GM12878 (cell line): ENCODE measurements at regions not wholly inside any gene's neighbourhood (a gene's known extent, or its start where the extent isn't known, plus 50 kb on each side); places are given as distances from the start of the nearest gene placed in this dataset.

Experiments used
- DPF2 ChIP-seq: fragments of 450-650 bp; IDR thresholded peaks from 2 replicates; pipeline ENCODE4 v1.6.1; 2017; ENCODE audit warnings: mild to moderate bottlenecking
- JUND ChIP-seq: IDR thresholded peaks from 2 replicates; pipeline ENCODE4 v1.6.1; 2012; ENCODE audit warnings: low read depth, mild to moderate bottlenecking, low read length, improper control_type of control experiment, moderate library complexity
- MEF2B ChIP-seq: fragments of 450-650 bp; IDR thresholded peaks from 2 replicates; pipeline ENCODE4 v1.6.1; 2018; ENCODE audit warnings: mild to moderate bottlenecking, moderate library complexity; ENCODE audit not compliant: partially characterized antibody, poor library complexity, severe bottlenecking
- POLR2AphosphoS5 ChIP-seq: IDR thresholded peaks from 2 replicates; pipeline ENCODE4 v1.6.1; 2011; ENCODE audit warnings: mild to moderate bottlenecking, low read length, inconsistent platforms
- SREBF2 ChIP-seq: IDR thresholded peaks from 2 replicates; pipeline ENCODE4 v1.6.1; 2012; ENCODE audit warnings: mild to moderate bottlenecking, low read length
- TARDBP ChIP-seq: IDR thresholded peaks from 2 replicates; pipeline ENCODE4 v1.6.1; 2016; ENCODE audit warnings: borderline replicate concordance
- TF ChIP-seq, protein P1 (sequence below): fragments of 450-650 bp; IDR thresholded peaks from 2 replicates; pipeline ENCODE4 v1.6.1; 2017; ENCODE audit warnings: mild to moderate bottlenecking
- TF ChIP-seq, protein P2 (sequence below), 3 experiments: IDR thresholded peaks in 2 of 3; conservative IDR thresholded peaks in 1 of 3; 2 replicates each; pipeline ENCODE4 v1.5.1; 2011; ENCODE audit warnings: low read depth in 3 of 3, low read length in 3 of 3, mild to moderate bottlenecking in 3 of 3, control low read depth in 2 of 3, moderate library complexity in 2 of 3, inconsistent platforms in 1 of 3, mixed read lengths in 1 of 3; ENCODE audit not compliant: control insufficient read depth in 2 of 3, insufficient read depth in 1 of 3; ENCODE audit errors: extremely low read depth in 1 of 3
- TF ChIP-seq, protein P3 (sequence below): IDR thresholded peaks from 2 replicates; pipeline ENCODE4 v1.6.1; 2012; ENCODE audit warnings: mild to moderate bottlenecking, low read depth, low read length
- TF ChIP-seq, protein P4 (sequence below): fragments of 450-650 bp; IDR thresholded peaks from 2 replicates; pipeline ENCODE4 v1.6.1; 2014; ENCODE audit warnings: mild to moderate bottlenecking

DNA sequence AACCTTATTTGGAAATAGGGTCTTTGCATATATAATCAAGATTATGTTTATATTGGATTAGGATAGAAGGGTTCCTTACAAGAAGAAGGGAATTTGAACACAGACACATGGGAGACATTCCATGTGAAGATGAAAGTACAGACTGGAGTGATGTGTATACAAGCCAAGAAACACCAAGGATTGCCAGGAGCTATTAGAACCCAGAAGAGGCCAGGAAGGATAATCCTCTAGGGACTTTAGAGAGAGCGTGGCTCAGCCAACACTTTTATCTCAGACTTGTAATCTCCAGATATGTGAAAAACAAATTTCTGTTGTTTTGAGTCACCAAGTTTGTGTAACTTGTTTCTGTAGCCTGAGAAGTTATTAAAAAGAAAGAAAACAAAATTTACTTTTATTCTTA, 1173.9 kb upstream of the CITED2 start:
- TF ChIP-seq, protein P1, sequence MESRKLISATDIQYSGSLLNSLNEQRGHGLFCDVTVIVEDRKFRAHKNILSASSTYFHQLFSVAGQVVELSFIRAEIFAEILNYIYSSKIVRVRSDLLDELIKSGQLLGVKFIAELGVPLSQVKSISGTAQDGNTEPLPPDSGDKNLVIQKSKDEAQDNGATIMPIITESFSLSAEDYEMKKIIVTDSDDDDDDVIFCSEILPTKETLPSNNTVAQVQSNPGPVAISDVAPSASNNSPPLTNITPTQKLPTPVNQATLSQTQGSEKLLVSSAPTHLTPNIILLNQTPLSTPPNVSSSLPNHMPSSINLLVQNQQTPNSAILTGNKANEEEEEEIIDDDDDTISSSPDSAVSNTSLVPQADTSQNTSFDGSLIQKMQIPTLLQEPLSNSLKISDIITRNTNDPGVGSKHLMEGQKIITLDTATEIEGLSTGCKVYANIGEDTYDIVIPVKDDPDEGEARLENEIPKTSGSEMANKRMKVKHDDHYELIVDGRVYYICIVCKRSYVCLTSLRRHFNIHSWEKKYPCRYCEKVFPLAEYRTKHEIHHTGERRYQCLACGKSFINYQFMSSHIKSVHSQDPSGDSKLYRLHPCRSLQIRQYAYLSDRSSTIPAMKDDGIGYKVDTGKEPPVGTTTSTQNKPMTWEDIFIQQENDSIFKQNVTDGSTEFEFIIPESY, result no peak
- no peak for TF ChIP-seq POLR2AphosphoS5
- TF ChIP-seq, protein P2, sequence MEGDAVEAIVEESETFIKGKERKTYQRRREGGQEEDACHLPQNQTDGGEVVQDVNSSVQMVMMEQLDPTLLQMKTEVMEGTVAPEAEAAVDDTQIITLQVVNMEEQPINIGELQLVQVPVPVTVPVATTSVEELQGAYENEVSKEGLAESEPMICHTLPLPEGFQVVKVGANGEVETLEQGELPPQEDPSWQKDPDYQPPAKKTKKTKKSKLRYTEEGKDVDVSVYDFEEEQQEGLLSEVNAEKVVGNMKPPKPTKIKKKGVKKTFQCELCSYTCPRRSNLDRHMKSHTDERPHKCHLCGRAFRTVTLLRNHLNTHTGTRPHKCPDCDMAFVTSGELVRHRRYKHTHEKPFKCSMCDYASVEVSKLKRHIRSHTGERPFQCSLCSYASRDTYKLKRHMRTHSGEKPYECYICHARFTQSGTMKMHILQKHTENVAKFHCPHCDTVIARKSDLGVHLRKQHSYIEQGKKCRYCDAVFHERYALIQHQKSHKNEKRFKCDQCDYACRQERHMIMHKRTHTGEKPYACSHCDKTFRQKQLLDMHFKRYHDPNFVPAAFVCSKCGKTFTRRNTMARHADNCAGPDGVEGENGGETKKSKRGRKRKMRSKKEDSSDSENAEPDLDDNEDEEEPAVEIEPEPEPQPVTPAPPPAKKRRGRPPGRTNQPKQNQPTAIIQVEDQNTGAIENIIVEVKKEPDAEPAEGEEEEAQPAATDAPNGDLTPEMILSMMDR (IDR thresholded peaks at IDR 0.05 in 2 of 3, conservative IDR thresholded peaks at IDR 0.05 in 1 of 3; ENCODE audit: control insufficient read depth in 2 of 3, extremely low read depth in 1 of 3, insufficient read depth in 1 of 3, low read depth in 3 of 3, low read length in 3 of 3), result no peak
- no peak for TF ChIP-seq MEF2B
- no peak for TF ChIP-seq DPF2
- no peak for TF ChIP-seq SREBF2
- TF ChIP-seq, protein P3, sequence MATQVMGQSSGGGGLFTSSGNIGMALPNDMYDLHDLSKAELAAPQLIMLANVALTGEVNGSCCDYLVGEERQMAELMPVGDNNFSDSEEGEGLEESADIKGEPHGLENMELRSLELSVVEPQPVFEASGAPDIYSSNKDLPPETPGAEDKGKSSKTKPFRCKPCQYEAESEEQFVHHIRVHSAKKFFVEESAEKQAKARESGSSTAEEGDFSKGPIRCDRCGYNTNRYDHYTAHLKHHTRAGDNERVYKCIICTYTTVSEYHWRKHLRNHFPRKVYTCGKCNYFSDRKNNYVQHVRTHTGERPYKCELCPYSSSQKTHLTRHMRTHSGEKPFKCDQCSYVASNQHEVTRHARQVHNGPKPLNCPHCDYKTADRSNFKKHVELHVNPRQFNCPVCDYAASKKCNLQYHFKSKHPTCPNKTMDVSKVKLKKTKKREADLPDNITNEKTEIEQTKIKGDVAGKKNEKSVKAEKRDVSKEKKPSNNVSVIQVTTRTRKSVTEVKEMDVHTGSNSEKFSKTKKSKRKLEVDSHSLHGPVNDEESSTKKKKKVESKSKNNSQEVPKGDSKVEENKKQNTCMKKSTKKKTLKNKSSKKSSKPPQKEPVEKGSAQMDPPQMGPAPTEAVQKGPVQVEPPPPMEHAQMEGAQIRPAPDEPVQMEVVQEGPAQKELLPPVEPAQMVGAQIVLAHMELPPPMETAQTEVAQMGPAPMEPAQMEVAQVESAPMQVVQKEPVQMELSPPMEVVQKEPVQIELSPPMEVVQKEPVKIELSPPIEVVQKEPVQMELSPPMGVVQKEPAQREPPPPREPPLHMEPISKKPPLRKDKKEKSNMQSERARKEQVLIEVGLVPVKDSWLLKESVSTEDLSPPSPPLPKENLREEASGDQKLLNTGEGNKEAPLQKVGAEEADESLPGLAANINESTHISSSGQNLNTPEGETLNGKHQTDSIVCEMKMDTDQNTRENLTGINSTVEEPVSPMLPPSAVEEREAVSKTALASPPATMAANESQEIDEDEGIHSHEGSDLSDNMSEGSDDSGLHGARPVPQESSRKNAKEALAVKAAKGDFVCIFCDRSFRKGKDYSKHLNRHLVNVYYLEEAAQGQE, result no peak
- TF ChIP-seq JUND, result no peak
- TF ChIP-seq, protein P4, sequence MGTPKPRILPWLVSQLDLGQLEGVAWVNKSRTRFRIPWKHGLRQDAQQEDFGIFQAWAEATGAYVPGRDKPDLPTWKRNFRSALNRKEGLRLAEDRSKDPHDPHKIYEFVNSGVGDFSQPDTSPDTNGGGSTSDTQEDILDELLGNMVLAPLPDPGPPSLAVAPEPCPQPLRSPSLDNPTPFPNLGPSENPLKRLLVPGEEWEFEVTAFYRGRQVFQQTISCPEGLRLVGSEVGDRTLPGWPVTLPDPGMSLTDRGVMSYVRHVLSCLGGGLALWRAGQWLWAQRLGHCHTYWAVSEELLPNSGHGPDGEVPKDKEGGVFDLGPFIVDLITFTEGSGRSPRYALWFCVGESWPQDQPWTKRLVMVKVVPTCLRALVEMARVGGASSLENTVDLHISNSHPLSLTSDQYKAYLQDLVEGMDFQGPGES, result no peak
- TF ChIP-seq TARDBP, result no peak
